ENCODE measurements at regions not wholly inside any gene's neighbourhood (a gene's known extent, or its start where the extent isn't known, plus 50 kb on each side); places are given as distances from the start of the nearest gene placed in this dataset.

GRCh38 chr17:65457635-65458257, 103.7 kb downstream of the AXIN2 start:
- Histone ChIP-seq H3K4me1 (ENCODE audit: control insufficient read depth, insufficient read depth, low read length) (no peaks in the 10 kb centered on the region), H2BK120ac (ENCODE audit: low read depth, low read length) (no peak overlapping the region), H4K20me1 (ENCODE audit: insufficient read depth, low read length) (no peaks in the 10 kb centered on the region), H2BK20ac (ENCODE audit: low read depth, low read length) (no peak overlapping the region), H3K27ac (ENCODE audit: insufficient read depth, low read length) (no peak overlapping the region), H3K4ac (ENCODE audit: low read depth, low read length) (no peak overlapping the region), H3K9me3 (ENCODE audit: control insufficient read depth, insufficient read depth, low read length) (no peaks in the 10 kb centered on the region), H3K36me3 (ENCODE audit: control insufficient read depth, insufficient read depth, low read length) (no peaks in the 10 kb centered on the region), H3K9me1 (ENCODE audit: insufficient read depth, low read length) (no peaks in the 10 kb centered on the region; the same call in 1 of the 2 replicates), H3K27me3 (ENCODE audit: control insufficient read depth, insufficient read depth, low read length) (peaks cover 9% of the 10 kb centered on the region), H3K9ac (ENCODE audit: low read depth, low read length) (no peak overlapping the region), H3K4me3 (ENCODE audit: insufficient read depth, low read depth, low read length) (no peak overlapping the region), H3K14ac (replicated peaks; ENCODE audit: low read depth, low read length) (no peak overlapping the region), H4K91ac (ENCODE audit: insufficient read depth, low read depth, low read length) (no peak overlapping the region), H3K56ac (ENCODE audit: extremely low read depth, insufficient read depth, low read length) (no peak overlapping the region), H2AFZ (replicated peaks; ENCODE audit: low read length, poor library complexity) (no peak overlapping the region), H3K79me1 (ENCODE audit: low read depth in 1 of 2, low read length in 2 of 2) (no peaks in the 10 kb centered on the region), H4K8ac (ENCODE audit: low read depth in 2 of 2, low read length in 2 of 2) (no peak overlapping the region), H2BK15ac (ENCODE audit: low read depth, low read length) (no peak overlapping the region), H2BK5ac (ENCODE audit: low read depth, low read length, poor library complexity, severe bottlenecking) (no peak overlapping the region), H3K18ac (ENCODE audit: low read depth, low read length) (no peak overlapping the region), H3K23ac (ENCODE audit: low read depth, low read length) (no peak overlapping the region), H2AK5ac (ENCODE audit: low read depth, low read length) (no peak overlapping the region), H2AK9ac (replicated peaks; ENCODE audit: low read depth, low read length, poor library complexity) (no peak overlapping the region), H4K5ac (ENCODE audit: low read depth, low read length) (no peak overlapping the region), H3K4me2 (ENCODE audit: low read depth, low read length) (no peak overlapping the region)
- in situ Hi-C loops (cut with MboI; ENCODE audit: low sequenced_read_pairs), result no loop called here
- intact Hi-C loops (cut with micrococcal nuclease), result loop anchor here (2.0 kb wide), 1 partner anchor 99 kb away; no protein-coding TSS in a partner anchor
- no TSS peak for BruUV-seq (replicated peaks)
- DNase-seq (no peak), ATAC-seq (ENCODE audit: low read depth) (no peak)
- CTCF ChIA-PET, result no interaction called here
- no peak for TF ChIP-seq MXI1 (IDR thresholded peaks at IDR 0.05; ENCODE audit: borderline replicate concordance, low read depth, low read length)
- TF ChIP-seq FOS (IDR thresholded peaks at IDR 0.05; ENCODE audit: low read depth, low read length), result no peak
- TF ChIP-seq RAD21 (IDR thresholded peaks at IDR 0.05; ENCODE audit: low read length), result no peak
- no peak for TF ChIP-seq SMC3 (IDR thresholded peaks at IDR 0.05; ENCODE audit: low read depth, low read length)
- TF ChIP-seq POLR2A (IDR thresholded peaks at IDR 0.05; ENCODE audit: low read depth, low read length), result no peak
- TF ChIP-seq RFX5 (IDR thresholded peaks at IDR 0.05; ENCODE audit: low read depth, low read length), result no peak
- POLR2A ChIA-PET (ENCODE audit: unreplicated experiment), result no interaction called here
- dilution Hi-C loops (cut with HindIII; ENCODE audit: low sequenced_read_pairs, unreplicated experiment), result no loop called here
- 70% methylated on average over 4 of the region's 11 CpGs; no CpG with 5 or more reads in 1 of the 2 experiments for WGBS, 2 experiments (ENCODE audit: extremely low coverage in 2 of 2, insufficient read length in 1 of 2)

Data from IMR-90 (cell line).